Natural killer cell (primary cell): ENCODE measurements at regions not wholly inside any gene's neighbourhood (a gene's known extent, or its start where the extent isn't known, plus 50 kb on each side); places are given as distances from the start of the nearest gene placed in this dataset.

Source experiments
- ATAC-seq, 3 donors: fragments of 150-1000 bp in 2 of 3; fragments of 200-7000 bp in 1 of 3; cut with Tn5 transposase; 1 replicate in 1 of 3; 2 replicates in 2 of 3; pipeline ENCODE4 v1.10.0; 2021; ENCODE audit warnings: mild to moderate bottlenecking in 2 of 3, moderate library complexity in 2 of 3
- DNase-seq, 2 donors: peaks; one replicate each; pipeline versions ENCODE4 v3.0.0 to v3.0.0-alpha.2; 2013 to 2021; ENCODE audit warnings: mixed read lengths in 1 of 2
- H3K27ac ChIP-seq: one replicate; pipeline ENCODE4 v1.5.1; 2013; ENCODE audit warnings: mild to moderate bottlenecking, low read length
- H3K27me3 ChIP-seq: one replicate; pipeline ENCODE4 v1.6.1; 2013; ENCODE audit warnings: low read length; ENCODE audit not compliant: control insufficient read depth, insufficient read depth
- H3K36me3 ChIP-seq: one replicate; pipeline ENCODE4 v1.6.1; 2013; ENCODE audit warnings: low read length; ENCODE audit not compliant: control insufficient read depth, insufficient read depth
- H3K4me1 ChIP-seq: one replicate; pipeline ENCODE4 v1.6.1; 2013; ENCODE audit warnings: low read length; ENCODE audit not compliant: control insufficient read depth, insufficient read depth
- H3K4me3 ChIP-seq: one replicate; pipeline ENCODE4 v1.5.1; 2013; ENCODE audit warnings: low read length
- H3K9me3 ChIP-seq: one replicate; pipeline ENCODE4 v1.6.1; 2013; ENCODE audit warnings: low read length; ENCODE audit not compliant: control insufficient read depth, insufficient read depth
- H3K27ac Mint-ChIP-seq, 2 donors: one replicate each; pipeline ENCODE4 v1.8.0; 2022; ENCODE audit warnings: mild to moderate bottlenecking in 2 of 2, mixed read lengths in 2 of 2, moderate library complexity in 1 of 2
- H3K27me3 Mint-ChIP-seq, 2 donors: one replicate each; pipeline ENCODE4 v1.8.0; 2022; ENCODE audit warnings: low read depth in 2 of 2, mixed read lengths in 2 of 2
- H3K36me3 Mint-ChIP-seq: one replicate; pipeline ENCODE4 v1.8.0; 2022; ENCODE audit warnings: mixed read lengths
- H3K4me1 Mint-ChIP-seq, 2 donors: one replicate each; pipeline ENCODE4 v1.8.0; 2022; ENCODE audit warnings: mixed read lengths in 2 of 2
- H3K4me3 Mint-ChIP-seq: one replicate; pipeline ENCODE4 v1.8.0; 2022; ENCODE audit warnings: mild to moderate bottlenecking, moderate library complexity, mixed read lengths
- H3K9me3 Mint-ChIP-seq, 2 donors: one replicate each; pipeline ENCODE4 v1.8.0; 2022; ENCODE audit warnings: mixed read lengths in 2 of 2
- WGBS: methylation state at CpG from one replicate; pipeline ENCODE4 v1.1.7; 2013; ENCODE audit warnings: missing lambda C conversion rate; ENCODE audit not compliant: insufficient coverage; 5-methylcytosine and 5-hydroxymethylcytosine counted together
- intact Hi-C: fragments of 100-400 bp; cut with micrococcal nuclease; formaldehyde crosslinking; loops from one replicate; pipeline ENCODE4 v1.14.2; 2022
- TF ChIP-seq, protein P1 (sequence below): fragments of 200-600 bp; IDR thresholded peaks from one replicate; pipeline ENCODE4 v1.8.0; 2022; ENCODE audit warnings: antibody characterized with exemption

- no peak for DNase-seq
- H3K27ac Mint-ChIP-seq: no peak overlapping the region
These were observed 110.2 kb upstream of the FOXQ1 start for GRCh38 chr6:1201547-1202200.

DNA sequence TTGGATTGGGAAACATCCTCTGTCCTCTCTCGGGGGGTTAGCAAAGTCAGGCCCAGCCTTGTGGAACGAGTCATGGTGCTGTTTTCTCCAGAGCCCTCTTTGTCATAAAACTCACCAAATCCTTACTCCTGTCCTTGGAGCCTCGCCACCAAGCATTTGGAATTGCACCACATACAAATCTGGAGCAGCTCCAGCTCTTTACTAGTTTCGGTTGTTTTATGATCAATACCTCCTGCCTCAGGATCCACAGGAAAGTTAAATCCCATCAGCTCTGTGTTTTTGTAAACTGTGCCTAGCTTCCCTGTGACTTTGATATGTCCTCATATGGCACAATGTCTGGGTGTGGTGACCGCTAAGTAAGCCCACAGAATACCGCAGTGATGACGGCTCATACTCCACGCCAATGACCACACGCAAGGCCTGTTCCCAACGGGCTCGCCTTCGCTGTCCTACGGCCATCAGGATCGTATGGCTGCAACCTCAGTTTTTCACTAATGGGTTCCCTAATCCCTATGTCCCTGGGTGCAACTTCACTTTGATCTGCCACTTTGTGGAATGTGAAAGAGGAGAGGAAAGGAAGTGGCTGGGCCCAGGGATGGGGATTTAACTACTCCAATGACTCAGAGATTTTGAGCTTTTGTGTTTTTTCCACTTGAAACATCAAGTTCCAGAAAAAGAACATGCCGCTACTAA is 111.3 kb upstream of the FOXQ1 start:
- no peaks in the 10 kb centered on the region for H3K36me3 Mint-ChIP-seq
- no peak overlapping the region for H3K4me3 Mint-ChIP-seq
- no peaks in the 10 kb centered on the region for H3K4me1 Mint-ChIP-seq
- 89% methylated on average over 15 of the region's 15 CpGs for WGBS
- Histone ChIP-seq H3K27me3 (no peaks in the 10 kb centered on the region), H3K36me3 (no peaks in the 10 kb centered on the region), H3K4me1 (no peaks in the 10 kb centered on the region), H3K4me3 (no peak overlapping the region), H3K9me3 (no peaks in the 10 kb centered on the region), H3K27ac (no peak overlapping the region)
- no peak for ATAC-seq
- TF ChIP-seq, protein P1, sequence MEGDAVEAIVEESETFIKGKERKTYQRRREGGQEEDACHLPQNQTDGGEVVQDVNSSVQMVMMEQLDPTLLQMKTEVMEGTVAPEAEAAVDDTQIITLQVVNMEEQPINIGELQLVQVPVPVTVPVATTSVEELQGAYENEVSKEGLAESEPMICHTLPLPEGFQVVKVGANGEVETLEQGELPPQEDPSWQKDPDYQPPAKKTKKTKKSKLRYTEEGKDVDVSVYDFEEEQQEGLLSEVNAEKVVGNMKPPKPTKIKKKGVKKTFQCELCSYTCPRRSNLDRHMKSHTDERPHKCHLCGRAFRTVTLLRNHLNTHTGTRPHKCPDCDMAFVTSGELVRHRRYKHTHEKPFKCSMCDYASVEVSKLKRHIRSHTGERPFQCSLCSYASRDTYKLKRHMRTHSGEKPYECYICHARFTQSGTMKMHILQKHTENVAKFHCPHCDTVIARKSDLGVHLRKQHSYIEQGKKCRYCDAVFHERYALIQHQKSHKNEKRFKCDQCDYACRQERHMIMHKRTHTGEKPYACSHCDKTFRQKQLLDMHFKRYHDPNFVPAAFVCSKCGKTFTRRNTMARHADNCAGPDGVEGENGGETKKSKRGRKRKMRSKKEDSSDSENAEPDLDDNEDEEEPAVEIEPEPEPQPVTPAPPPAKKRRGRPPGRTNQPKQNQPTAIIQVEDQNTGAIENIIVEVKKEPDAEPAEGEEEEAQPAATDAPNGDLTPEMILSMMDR: no peak
- intact Hi-C loops: no loop called here
- H3K27ac Mint-ChIP-seq: no peak overlapping the region
- no peak for DNase-seq
- H3K9me3 Mint-ChIP-seq: peaks cover 0 to 2% of the 10 kb centered on the region in 2 donors
- H3K27me3 Mint-ChIP-seq: peaks cover 6 to 16% of the 10 kb centered on the region in 2 donors

More at GRCh38 chr6:1201547-1202200, 110.2 kb upstream of the FOXQ1 start:
- H3K27me3 ChIP-seq: no peaks in the 10 kb centered on the region
- Mint-ChIP-seq H3K27me3 (peaks cover 0 to 16% of the 10 kb centered on the region in 2 donors), H3K4me3 (no peak overlapping the region), H3K36me3 (no peaks in the 10 kb centered on the region), H3K4me1 (no peaks in the 10 kb centered on the region), H3K9me3 (no peaks in the 10 kb centered on the region)
- no peak overlapping the region for H3K4me3 ChIP-seq
- no peak for ATAC-seq
- H3K36me3 ChIP-seq: no peaks in the 10 kb centered on the region
- intact Hi-C loops: no loop called here
- H3K27ac ChIP-seq: no peak overlapping the region
- no peaks in the 10 kb centered on the region for H3K4me1 ChIP-seq
- no peaks in the 10 kb centered on the region for H3K9me3 ChIP-seq
- 66% methylated on average over 8 of the region's 9 CpGs for WGBS
- TF ChIP-seq, protein P1: no peak

DNA sequence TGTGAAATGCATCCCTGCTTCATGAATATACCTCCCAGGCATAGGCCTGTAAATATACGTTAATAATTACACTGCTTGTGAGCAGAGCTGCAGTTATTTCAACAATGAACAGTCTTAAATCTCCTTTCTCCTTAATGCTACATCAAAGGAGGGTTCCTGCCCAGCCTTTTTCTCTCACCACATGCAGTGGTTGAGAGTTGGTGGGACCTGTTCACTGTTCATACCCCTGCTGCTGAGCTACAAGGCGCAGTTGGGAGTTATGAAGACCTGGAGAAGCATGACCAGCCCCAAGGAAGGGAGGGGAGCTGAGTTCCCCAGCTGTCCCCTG is 111.9 kb upstream of the FOXQ1 start:
- H3K9me3 ChIP-seq: no peaks in the 10 kb centered on the region
- Mint-ChIP-seq H3K4me1 (no peaks in the 10 kb centered on the region), H3K4me3 (no peak overlapping the region), H3K36me3 (no peaks in the 10 kb centered on the region), H3K27ac (no peak overlapping the region), H3K9me3 (peaks cover 0 to 2% of the 10 kb centered on the region in 2 donors), H3K27me3 (peaks cover 6 to 16% of the 10 kb centered on the region in 2 donors)
- H3K36me3 ChIP-seq: no peaks in the 10 kb centered on the region
- H3K4me1 ChIP-seq: no peaks in the 10 kb centered on the region
- WGBS: 94% methylated on average over 2 of the region's 2 CpGs
- no peak for DNase-seq
- H3K27ac ChIP-seq: no peak overlapping the region
- TF ChIP-seq, protein P1: no peak
- ATAC-seq: no peak
- H3K27me3 ChIP-seq: no peaks in the 10 kb centered on the region
- H3K4me3 ChIP-seq: no peak overlapping the region
- intact Hi-C loops: no loop called here
